GM13976 (cell line): ENCODE measurements at regions not wholly inside any gene's neighbourhood (a gene's known extent, or its start where the extent isn't known, plus 50 kb on each side); places are given as distances from the start of the nearest gene placed in this dataset.

Source experiments
- DNase-seq: peaks from one replicate; pipeline ENCODE4 v3.0.0; 2012; ENCODE audit warnings: low spot score
- CTCF ChIP-seq: IDR thresholded peaks from 2 replicates; pipeline ENCODE4 v1.5.1; 2012; ENCODE audit warnings: borderline replicate concordance, mild to moderate bottlenecking; ENCODE audit not compliant: insufficient read depth; ENCODE audit errors: extremely low read depth, missing control alignments, control extremely low read depth
- in situ Hi-C: fragments of 300-500 bp; cut with MboI; formaldehyde crosslinking; loops from one replicate; pipeline ENCODE4 v1.12.0; 2022; ENCODE audit warnings: low sequenced_read_pairs, mixed read lengths, inconsistent platforms; ENCODE audit not compliant: unreplicated experiment

- in situ Hi-C loops = no loop called here
- DNase-seq = no peak
Observed at GRCh38 chr16:86895606-86896005, 317.3 kb downstream of the FOXL1 start.

GRCh38 chr16:86896976-86897375, 318.6 kb downstream of the FOXL1 start:
- no peak for DNase-seq

More at GRCh38 chr16:86895606-86896005, 317.3 kb downstream of the FOXL1 start:
- TF ChIP-seq CTCF = no peak

GRCh38 chr16:86897486-86897885, 319.1 kb downstream of the FOXL1 start:
- DNase-seq = no peak
- in situ Hi-C loops = no loop called here
- TF ChIP-seq CTCF = no peak

More at GRCh38 chr16:86896976-86897375, 318.6 kb downstream of the FOXL1 start:
- no peak for TF ChIP-seq CTCF
- in situ Hi-C loops = no loop called here

- DNase-seq = no peak
- in situ Hi-C loops = no loop called here
Observed at GRCh38 chr16:86898386-86898785, 320.0 kb downstream of the FOXL1 start.

GRCh38 chr16:86899151-86899550, 320.8 kb downstream of the FOXL1 start:
- no peak for TF ChIP-seq CTCF
- DNase-seq = no peak
- in situ Hi-C loops = no loop called here

More at GRCh38 chr16:86898386-86898785, 320.0 kb downstream of the FOXL1 start:
- no peak for TF ChIP-seq CTCF

GRCh38 chr16:86899757-86900156, 321.4 kb downstream of the FOXL1 start:
- no peak for DNase-seq
- in situ Hi-C loops = no loop called here
- no peak for TF ChIP-seq CTCF

- in situ Hi-C loops = no loop called here
- DNase-seq = no peak
Observed at GRCh38 chr16:86901483-86901882, 323.1 kb downstream of the FOXL1 start.

More at GRCh38 chr16:86901483-86901882, 323.1 kb downstream of the FOXL1 start:
- TF ChIP-seq CTCF = no peak
